PFSK-1 (cell line): ENCODE measurements at regions not wholly inside any gene's neighbourhood (a gene's known extent, or its start where the extent isn't known, plus 50 kb on each side); places are given as distances from the start of the nearest gene placed in this dataset.

Experiments used
- FOXP2 ChIP-seq: optimal IDR thresholded peaks from 2 replicates; pipeline ENCODE3; 2011; ENCODE audit warnings: borderline replicate concordance, control low read depth, inconsistent platforms; ENCODE audit not compliant: insufficient read depth; ENCODE audit errors: extremely low read length, extremely low read depth
- POLR2AphosphoS5 ChIP-seq: IDR thresholded peaks from 2 replicates; pipeline ENCODE4 v1.6.1; 2012; ENCODE audit warnings: low read depth, mild to moderate bottlenecking, control low read depth, low read length, moderate library complexity
- REST ChIP-seq, 2 experiments: IDR thresholded peaks; 2 replicates each; pipeline versions ENCODE4 v1.6.1 to v1.8.0; 2011 to 2012; ENCODE audit warnings: low read depth in 2 of 2, low read length in 2 of 2, control low read depth in 1 of 2, inconsistent platforms in 1 of 2, mild to moderate bottlenecking in 1 of 2, moderate library complexity in 1 of 2; ENCODE audit not compliant: insufficient read depth in 1 of 2
- SIN3A ChIP-seq: IDR thresholded peaks from 2 replicates; pipeline ENCODE4 v1.6.1; 2012; ENCODE audit warnings: mild to moderate bottlenecking, low read length, moderate library complexity, borderline replicate concordance; ENCODE audit not compliant: insufficient read depth
- TAF1 ChIP-seq: IDR thresholded peaks from 2 replicates; pipeline ENCODE4 v1.6.1; 2012; ENCODE audit warnings: low read length, control low read depth, borderline replicate concordance; ENCODE audit not compliant: insufficient read depth

- TF ChIP-seq TAF1 (no peak), SIN3A (no peak)
Observed at GRCh38 chr21:38936240-38936639, 130.5 kb downstream of the ETS2 start.

- TF ChIP-seq REST (IDR thresholded peaks at IDR 0.05; ENCODE audit: insufficient read depth in 1 of 2, low read depth in 2 of 2, low read length in 2 of 2) (no peak), POLR2AphosphoS5 (no peak), SIN3A (no peak), FOXP2 (no peak), TAF1 (no peak)
Observed at GRCh38 chr21:38933731-38934130, 128.0 kb downstream of the ETS2 start.

GRCh38 chr21:38931291-38931690 is 125.6 kb downstream of the ETS2 start:
- TF ChIP-seq FOXP2 (no peak), SIN3A (no peak), TAF1 (no peak), POLR2AphosphoS5 (no peak), REST (IDR thresholded peaks at IDR 0.05; ENCODE audit: insufficient read depth in 1 of 2, low read depth in 2 of 2, low read length in 2 of 2) (no peak)

- TF ChIP-seq REST (IDR thresholded peaks at IDR 0.05; ENCODE audit: insufficient read depth in 1 of 2, low read depth in 2 of 2, low read length in 2 of 2) = no peak
Observed at GRCh38 chr21:38930853-38931252, 125.1 kb downstream of the ETS2 start.

- TF ChIP-seq FOXP2 (no peak), SIN3A (no peak), REST (IDR thresholded peaks at IDR 0.05; ENCODE audit: insufficient read depth in 1 of 2, low read depth in 2 of 2, low read length in 2 of 2) (no peak), TAF1 (no peak), POLR2AphosphoS5 (no peak)
Observed at GRCh38 chr21:38930066-38930465, 124.3 kb downstream of the ETS2 start.

- no peak for TF ChIP-seq REST (IDR thresholded peaks at IDR 0.05; ENCODE audit: insufficient read depth in 1 of 2, low read depth in 2 of 2, low read length in 2 of 2)
- no peak for TF ChIP-seq POLR2AphosphoS5
- TF ChIP-seq FOXP2 = no peak
- no peak for TF ChIP-seq SIN3A
- TF ChIP-seq TAF1 = no peak
Observed at GRCh38 chr21:38929652-38930051, 123.9 kb downstream of the ETS2 start.
